ENCODE measurements at regions not wholly inside any gene's neighbourhood (a gene's known extent, or its start where the extent isn't known, plus 50 kb on each side); places are given as distances from the start of the nearest gene placed in this dataset.

DNA sequence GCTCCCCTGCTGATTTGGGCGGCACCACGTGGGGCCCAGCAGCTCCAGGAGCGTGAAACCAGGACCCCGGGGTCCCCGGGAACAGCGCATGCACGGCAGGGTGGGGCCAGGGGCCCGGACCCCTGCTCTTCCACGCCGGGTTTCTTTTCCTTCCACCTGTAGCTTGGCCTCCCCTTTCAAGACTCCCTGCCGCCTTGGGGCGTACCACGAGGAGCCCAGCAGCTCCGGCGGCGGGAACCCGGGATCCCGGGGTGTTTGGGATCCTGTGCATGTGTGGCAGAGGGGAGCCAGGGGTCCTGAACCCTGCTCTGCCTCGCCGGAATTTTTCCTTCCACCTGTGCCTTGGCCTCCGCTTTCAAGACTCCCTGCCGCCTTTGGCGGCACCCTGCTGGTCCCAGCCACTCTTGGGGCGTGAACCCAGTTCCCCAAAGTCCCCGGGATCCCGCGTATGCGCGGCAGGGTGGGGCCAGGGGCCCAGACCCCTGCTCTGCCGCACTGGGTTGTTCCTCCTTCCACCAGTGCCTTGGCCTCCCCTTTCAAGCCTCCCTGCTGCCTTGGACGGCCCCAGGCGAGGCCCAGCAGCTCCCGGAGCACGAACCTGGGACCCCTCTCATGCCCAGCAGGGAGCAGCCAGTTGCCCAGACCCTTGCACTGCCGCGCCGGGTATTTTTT lies 322.7 kb downstream of the ALG10 start:
- TF ChIP-seq CTCF (IDR thresholded peaks at IDR 0.05) (no peak), POLR2A (IDR thresholded peaks at IDR 0.05) (no peak)

Data from body of pancreas (tissue), 4 donors.